Smooth muscle cell (in vitro differentiated cells): ENCODE measurements at regions not wholly inside any gene's neighbourhood (a gene's known extent, or its start where the extent isn't known, plus 50 kb on each side); places are given as distances from the start of the nearest gene placed in this dataset.

Source experiments
- DNase-seq: peaks from one replicate; lab custom pipeline; 2025; ENCODE audit not compliant: unreplicated experiment; lab: John Stamatoyannopoulos, UW
- H2AFZ ChIP-seq: fragments of 200-600 bp; sonication (generic); 2 replicates; pipeline ENCODE4 v1.6.0; 2016; ENCODE audit warnings: antibody characterized with exemption, low read depth, mild to moderate bottlenecking
- H3F3A ChIP-seq: fragments of 200-600 bp; sonication (generic); 2 replicates; pipeline ENCODE4 v1.6.0; 2017; ENCODE audit warnings: antibody characterized with exemption, low read depth
- H3K27ac ChIP-seq: fragments of 200-600 bp; sonication (generic); 2 replicates; pipeline ENCODE4 v1.5.1; 2016; ENCODE audit warnings: low read depth, mild to moderate bottlenecking
- H3K27me3 ChIP-seq: fragments of 200-600 bp; sonication (generic); 2 replicates; pipeline ENCODE4 v1.6.1; 2016; ENCODE audit warnings: low read depth, mild to moderate bottlenecking
- H3K36me3 ChIP-seq: fragments of 200-600 bp; sonication (generic); 2 replicates; pipeline ENCODE4 v1.5.1; 2016; ENCODE audit warnings: low read depth
- H3K4me1 ChIP-seq: fragments of 200-600 bp; sonication (generic); 2 replicates; pipeline ENCODE4 v1.5.1; 2016; ENCODE audit warnings: low read depth
- H3K4me2 ChIP-seq: fragments of 200-600 bp; sonication (generic); 2 replicates; pipeline ENCODE4 v1.6.0; 2016; ENCODE audit warnings: mild to moderate bottlenecking
- H3K4me3 ChIP-seq: fragments of 200-600 bp; sonication (generic); 2 replicates; pipeline ENCODE4 v1.5.1; 2016; ENCODE audit warnings: mild to moderate bottlenecking
- H3K79me2 ChIP-seq: fragments of 200-600 bp; sonication (generic); 2 replicates; pipeline ENCODE4 v1.6.0; 2016; ENCODE audit warnings: low read depth, mild to moderate bottlenecking
- H3K9ac ChIP-seq: fragments of 200-600 bp; sonication (generic); 2 replicates; pipeline ENCODE4 v1.6.0; 2016; ENCODE audit warnings: low read depth
- H3K9me3 ChIP-seq: fragments of 200-600 bp; sonication (generic); replicated peaks from 2 replicates; pipeline ENCODE4 v1.5.1; 2016; ENCODE audit warnings: low read depth
- H4K20me1 ChIP-seq: fragments of 200-600 bp; sonication (generic); 2 replicates; pipeline ENCODE4 v1.6.0; 2016; ENCODE audit warnings: low read depth
- CTCF ChIP-seq: fragments of 200-600 bp; sonication (generic); IDR thresholded peaks from 2 replicates; pipeline ENCODE4 v1.5.1; 2017; ENCODE audit warnings: borderline replicate concordance, mild to moderate bottlenecking, antibody characterized with exemption; ENCODE audit not compliant: insufficient read depth, poor library complexity, severe bottlenecking
- WGBS: methylation state at CpG from one replicate; pipeline ENCODE4 v1.1.7; 2016; ENCODE audit warnings: low lambda C conversion rate; 5-methylcytosine and 5-hydroxymethylcytosine counted together

GRCh38 chr3:10561946-10562560, 56.7 kb upstream of the ATP2B2 start:
- no peak overlapping the region for H3K4me3 ChIP-seq
- no peak overlapping the region for H3K9ac ChIP-seq
- peaks cover 48% of the 10 kb centered on the region for H3K27me3 ChIP-seq
- no peaks in the 10 kb centered on the region for H3K36me3 ChIP-seq
- H3K27ac ChIP-seq = no peak overlapping the region
- no peak overlapping the region for H3K4me2 ChIP-seq
- no peak for TF ChIP-seq CTCF
- H2AFZ ChIP-seq = no peak overlapping the region
- no peaks in the 10 kb centered on the region for H3K79me2 ChIP-seq
- H3K9me3 ChIP-seq = no peaks in the 10 kb centered on the region
- DNase-seq = no peak
- H3F3A ChIP-seq = no peaks in the 10 kb centered on the region
- no peaks in the 10 kb centered on the region for H4K20me1 ChIP-seq
- 76% methylated on average over 4 of the region's 4 CpGs for WGBS
- no peaks in the 10 kb centered on the region for H3K4me1 ChIP-seq

- no peak for TF ChIP-seq CTCF
- Histone ChIP-seq H3F3A (no peaks in the 10 kb centered on the region), H3K27ac (no peak overlapping the region), H3K79me2 (no peaks in the 10 kb centered on the region), H3K4me2 (no peak overlapping the region), H3K9me3 (no peaks in the 10 kb centered on the region), H3K36me3 (no peaks in the 10 kb centered on the region), H3K27me3 (peaks cover 48% of the 10 kb centered on the region), H3K4me1 (no peaks in the 10 kb centered on the region), H4K20me1 (no peaks in the 10 kb centered on the region), H3K9ac (no peak overlapping the region), H3K4me3 (no peak overlapping the region), H2AFZ (no peak overlapping the region)
- no peak for DNase-seq
- WGBS = 89% methylated on average over 2 of the region's 2 CpGs
These were observed 58.0 kb upstream of the ATP2B2 start for GRCh38 chr3:10563396-10563795.

GRCh38 chr3:10565814-10566213, 60.4 kb upstream of the ATP2B2 start:
- no peaks in the 10 kb centered on the region for H3K79me2 ChIP-seq
- H3K9ac ChIP-seq = no peak overlapping the region
- no peaks in the 10 kb centered on the region for H3K9me3 ChIP-seq
- WGBS = 69% methylated on average over 3 of the region's 3 CpGs
- DNase-seq = no peak
- no peaks in the 10 kb centered on the region for H3F3A ChIP-seq
- no peaks in the 10 kb centered on the region for H3K4me1 ChIP-seq
- H2AFZ ChIP-seq = no peak overlapping the region
- H3K36me3 ChIP-seq = no peaks in the 10 kb centered on the region
- H3K27ac ChIP-seq = no peak overlapping the region
- peaks cover 50% of the 10 kb centered on the region for H3K27me3 ChIP-seq
- no peak overlapping the region for H3K4me2 ChIP-seq
- no peak overlapping the region for H3K4me3 ChIP-seq
- TF ChIP-seq CTCF = no peak
- no peaks in the 10 kb centered on the region for H4K20me1 ChIP-seq

- no peak for TF ChIP-seq CTCF
- Histone ChIP-seq H3K27ac (no peak overlapping the region), H3K4me1 (no peaks in the 10 kb centered on the region), H3K9me3 (no peaks in the 10 kb centered on the region), H3K4me2 (no peak overlapping the region), H4K20me1 (no peaks in the 10 kb centered on the region), H2AFZ (no peak overlapping the region), H3K9ac (no peak overlapping the region), H3K36me3 (no peaks in the 10 kb centered on the region), H3K4me3 (no peak overlapping the region), H3K79me2 (no peaks in the 10 kb centered on the region), H3K27me3 (peaks cover 48% of the 10 kb centered on the region), H3F3A (no peaks in the 10 kb centered on the region)
- DNase-seq = no peak
- 90% methylated on average over 3 of the region's 3 CpGs for WGBS
These were observed 61.1 kb upstream of the ATP2B2 start for GRCh38 chr3:10566451-10566850.
